ENCODE measurements at regions not wholly inside any gene's neighbourhood (a gene's known extent, or its start where the extent isn't known, plus 50 kb on each side); places are given as distances from the start of the nearest gene placed in this dataset.

GRCh38 chr1:221075911-221076310 lies 196.7 kb downstream of the HLX start:
- TF ChIP-seq CTCF (IDR thresholded peaks at IDR 0.05) = no peak
- no peak for TF ChIP-seq POLR2A (IDR thresholded peaks at IDR 0.05)

Measured in Peyer's patch (tissue), 4 donors.